Sigmoid colon (tissue), 3 donors: ENCODE measurements at regions not wholly inside any gene's neighbourhood (a gene's known extent, or its start where the extent isn't known, plus 50 kb on each side); places are given as distances from the start of the nearest gene placed in this dataset.

Experiments used
- CTCF ChIP-seq, 4 experiments: fragments of 450-650 bp in 3 of 4; fragments of 200-600 bp in 1 of 4; IDR thresholded peaks; one replicate each; pipeline ENCODE4 v1.5.1; 2016 to 2019; ENCODE audit warnings: antibody characterized with exemption in 4 of 4, mild to moderate bottlenecking in 3 of 4, moderate library complexity in 2 of 4
- POLR2A ChIP-seq, 2 donors: fragments of 450-650 bp; IDR thresholded peaks; one replicate each; pipeline ENCODE4 v1.6.1; 2016; ENCODE audit warnings: antibody characterized with exemption in 2 of 2, mild to moderate bottlenecking in 2 of 2, moderate library complexity in 2 of 2

DNA sequence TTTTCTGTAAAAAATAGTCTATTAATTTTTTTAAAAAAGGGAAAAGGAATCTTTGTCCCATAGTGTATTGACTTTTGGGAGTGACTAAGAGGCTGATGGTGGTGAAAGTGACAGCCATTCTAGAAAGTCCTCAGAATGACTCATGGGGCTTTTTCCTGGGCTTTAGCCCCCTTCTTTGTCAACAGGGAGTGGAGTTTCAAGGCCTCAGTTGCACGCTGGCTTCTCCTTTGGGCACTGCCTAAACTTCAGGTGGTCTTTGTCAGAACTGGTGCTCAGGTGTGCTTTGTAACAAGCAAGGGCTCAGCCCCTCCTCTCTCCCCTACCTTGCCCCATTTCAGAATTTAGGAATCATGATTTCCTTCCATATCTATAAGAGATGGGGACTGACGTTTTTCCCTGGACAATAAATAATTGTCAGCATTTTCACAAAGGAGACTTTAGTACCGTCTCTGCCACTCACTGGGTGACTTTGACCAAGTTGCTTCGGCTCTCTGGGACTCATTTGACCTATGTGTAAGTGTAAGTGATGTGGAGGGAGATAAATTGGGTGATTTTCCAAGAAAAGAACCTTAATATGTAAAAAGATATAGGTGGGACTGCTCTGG, 61.2 kb upstream of the IGFBP2 start:
- TF ChIP-seq CTCF (IDR thresholded peaks at IDR 0.05), result no peak
- TF ChIP-seq POLR2A (IDR thresholded peaks at IDR 0.05), result no peak
